Activated CD4-positive, alpha-beta T cell treated with anti-CD3 and anti-CD28 coated beads, Interleukin-2, amount 10 ng/mL, durations not matched to agents 24 days and 14 days (primary cell): ENCODE measurements at regions not wholly inside any gene's neighbourhood (a gene's known extent, or its start where the extent isn't known, plus 50 kb on each side); places are given as distances from the start of the nearest gene placed in this dataset.
"Not testable (repeated sequence)": the region's sequence is repeated elsewhere in the genome, so short reads cannot be mapped to it uniquely, and the experiment has no call there.

ENCODE experiments used
- DNase-seq: peaks from one replicate; pipeline ENCODE4 v3.0.0; 2022
- H3K27ac Mint-ChIP-seq: one replicate; pipeline ENCODE4 v1.8.0; 2022; ENCODE audit warnings: mild to moderate bottlenecking, mixed read lengths
- H3K27me3 Mint-ChIP-seq: one replicate; pipeline ENCODE4 v1.8.0; 2022; ENCODE audit warnings: mixed read lengths
- H3K36me3 Mint-ChIP-seq: one replicate; pipeline ENCODE4 v1.8.0; 2022; ENCODE audit warnings: low read depth, mild to moderate bottlenecking, mixed read lengths
- H3K4me1 Mint-ChIP-seq: one replicate; pipeline ENCODE4 v1.8.0; 2021; ENCODE audit warnings: mixed read lengths
- H3K4me3 Mint-ChIP-seq: one replicate; pipeline ENCODE4 v1.8.0; 2022; ENCODE audit warnings: mild to moderate bottlenecking, moderate library complexity, mixed read lengths
- H3K9me3 Mint-ChIP-seq: one replicate; pipeline ENCODE4 v1.8.0; 2021; ENCODE audit warnings: mixed read lengths
- intact Hi-C: fragments of 100-400 bp; cut with micrococcal nuclease; formaldehyde crosslinking; loops from one replicate; pipeline ENCODE4 v1.15.1; 2023

GRCh38 chr12:18861287-18861858 lies 123.5 kb downstream of the CAPZA3 start:
- intact Hi-C loops, result loop anchor here (2.0 kb wide), 1 partner anchor 325 kb away; no protein-coding TSS in a partner anchor
- no peaks in the 10 kb centered on the region for H3K27me3 Mint-ChIP-seq
- H3K4me1 Mint-ChIP-seq, result no peaks in the 10 kb centered on the region
- no peak overlapping the region for H3K4me3 Mint-ChIP-seq
- H3K27ac Mint-ChIP-seq, result no peak overlapping the region
- no peak for DNase-seq
- no peaks in the 10 kb centered on the region for H3K9me3 Mint-ChIP-seq
- H3K36me3 Mint-ChIP-seq, result no peaks in the 10 kb centered on the region

GRCh38 chr12:18863769-18864500 lies 126.0 kb downstream of the CAPZA3 start:
- intact Hi-C loops, result no loop called here
- Mint-ChIP-seq H3K4me1 (no peaks in the 10 kb centered on the region), H3K27me3 (no peaks in the 10 kb centered on the region), H3K4me3 (no peak overlapping the region), H3K27ac (no peak overlapping the region), H3K9me3 (no peaks in the 10 kb centered on the region), H3K36me3 (no peaks in the 10 kb centered on the region)
- DNase-seq, result no peak

DNA sequence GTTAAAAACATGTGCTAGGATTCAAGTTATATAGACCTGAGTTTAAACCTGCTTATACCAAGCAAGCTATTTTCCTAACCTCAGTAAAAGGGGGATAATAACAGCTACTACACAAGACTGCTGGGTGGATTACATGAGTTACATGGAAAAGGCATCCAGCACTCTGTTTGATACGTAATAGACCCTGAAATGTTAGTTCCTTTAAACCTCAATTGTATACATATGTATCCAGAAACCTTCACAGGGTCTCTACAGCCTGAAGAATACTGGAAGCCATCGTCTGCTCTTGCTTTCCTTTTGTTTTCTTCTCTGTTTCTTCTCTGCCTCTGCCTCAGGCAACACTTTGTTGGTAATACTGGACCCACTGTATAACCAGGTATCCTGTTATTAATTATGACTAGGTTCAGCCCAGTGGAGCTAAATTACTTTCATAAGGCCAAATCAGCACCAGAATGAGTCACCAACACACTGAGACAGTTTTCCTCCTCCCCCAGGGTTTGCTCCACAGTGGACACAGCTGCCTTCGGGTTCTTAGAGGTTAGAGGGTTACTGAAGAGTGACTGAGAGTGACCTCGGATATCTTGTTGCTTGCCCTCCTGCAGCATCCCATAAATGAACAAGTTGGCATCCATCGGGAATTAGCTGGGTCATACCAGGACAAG lies 127.1 kb downstream of the CAPZA3 start:
- Mint-ChIP-seq H3K9me3 (no peaks in the 10 kb centered on the region), H3K4me1 (no peaks in the 10 kb centered on the region)

GRCh38 chr12:18868717-18869116 lies 130.8 kb downstream of the CAPZA3 start:
- intact Hi-C loops, result no loop called here
- no peaks in the 10 kb centered on the region for H3K27me3 Mint-ChIP-seq

More for the DNA sequence above, 127.1 kb downstream of the CAPZA3 start:
- no peak for DNase-seq
- intact Hi-C loops, result no loop called here
- H3K27me3 Mint-ChIP-seq, result no peaks in the 10 kb centered on the region
- no peaks in the 10 kb centered on the region for H3K36me3 Mint-ChIP-seq
- H3K27ac Mint-ChIP-seq, result no peak overlapping the region
- H3K4me3 Mint-ChIP-seq, result no peak overlapping the region

GRCh38 chr12:18872770-18873169 lies 134.9 kb downstream of the CAPZA3 start:
- Mint-ChIP-seq H3K36me3 (no peaks in the 10 kb centered on the region), H3K4me1 (peaks cover 5% of the 10 kb centered on the region), H3K9me3 (no peaks in the 10 kb centered on the region), H3K27ac (no peak overlapping the region), H3K27me3 (no peaks in the 10 kb centered on the region), H3K4me3 (no peak overlapping the region)
- no peak for DNase-seq
- intact Hi-C loops, result no loop called here

More at GRCh38 chr12:18868717-18869116, 130.8 kb downstream of the CAPZA3 start:
- no peak overlapping the region for H3K27ac Mint-ChIP-seq
- H3K4me3 Mint-ChIP-seq, result no peak overlapping the region
- H3K4me1 Mint-ChIP-seq, result peaks cover 5% of the 10 kb centered on the region
- no peaks in the 10 kb centered on the region for H3K9me3 Mint-ChIP-seq
- DNase-seq, result no peak
- no peaks in the 10 kb centered on the region for H3K36me3 Mint-ChIP-seq

DNA sequence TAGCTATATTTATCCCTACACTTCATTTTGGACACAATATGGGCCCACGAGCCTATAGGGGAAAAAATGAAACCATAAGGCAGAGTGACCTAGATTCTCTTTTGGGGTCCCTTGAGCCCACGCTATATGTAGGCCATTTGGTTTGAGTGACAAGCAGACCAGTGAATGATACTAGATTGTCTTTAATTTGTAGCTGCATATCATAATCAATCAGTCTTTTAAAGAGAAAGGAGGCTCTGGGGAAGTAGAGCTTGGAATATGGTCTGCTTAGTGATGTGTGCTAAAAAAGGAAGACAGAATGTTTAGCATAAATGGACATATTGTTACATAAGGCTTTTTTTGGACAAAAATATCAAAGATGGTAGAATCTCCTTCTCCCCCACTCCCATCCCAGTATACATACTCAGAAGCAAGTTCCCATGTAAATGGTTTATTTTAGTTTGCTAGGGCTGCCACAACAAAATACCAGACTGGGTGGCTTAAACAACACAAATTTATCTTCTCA lies 140.8 kb downstream of the CAPZA3 start:
- no peak for DNase-seq
- Mint-ChIP-seq H3K36me3 (no peaks in the 10 kb centered on the region), H3K4me3 (no peak overlapping the region), H3K4me1 (no peaks in the 10 kb centered on the region), H3K27ac (no peak overlapping the region), H3K9me3 (no peaks in the 10 kb centered on the region), H3K27me3 (no peaks in the 10 kb centered on the region)
- intact Hi-C loops, result no loop called here

GRCh38 chr12:18882690-18883089 lies 144.8 kb downstream of the CAPZA3 start:
- intact Hi-C loops, result no loop called here
- Mint-ChIP-seq H3K4me1 (no peaks in the 10 kb centered on the region), H3K4me3 (no peak overlapping the region), H3K27ac (no peak overlapping the region), H3K9me3 (no peaks in the 10 kb centered on the region), H3K27me3 (no peaks in the 10 kb centered on the region), H3K36me3 (no peaks in the 10 kb centered on the region)
- DNase-seq, result no peak

DNA sequence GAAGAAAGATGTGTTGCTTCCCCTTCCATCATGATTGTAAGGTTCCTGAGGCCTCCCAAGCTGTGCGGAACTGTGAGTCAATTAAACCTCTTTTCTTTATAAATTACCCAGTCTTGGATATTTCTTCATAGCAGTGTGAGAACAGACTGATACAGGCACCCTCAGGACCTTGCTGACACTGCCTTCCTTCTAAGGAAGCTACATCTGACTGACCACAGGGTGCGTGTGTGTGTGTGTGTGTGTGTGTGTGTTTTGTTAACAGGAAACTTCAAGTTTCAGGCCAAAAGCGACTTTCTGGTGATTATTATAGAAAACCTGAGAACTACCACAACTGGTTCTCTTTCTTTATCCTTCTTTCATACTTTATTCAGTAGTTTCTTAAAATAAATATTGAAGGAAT lies 149.0 kb downstream of the CAPZA3 start:
- H3K27ac Mint-ChIP-seq, result no peak overlapping the region
- no peaks in the 10 kb centered on the region for H3K4me1 Mint-ChIP-seq
- no peak for DNase-seq
- H3K27me3 Mint-ChIP-seq, result no peaks in the 10 kb centered on the region
- H3K36me3 Mint-ChIP-seq, result no peaks in the 10 kb centered on the region
- H3K9me3 Mint-ChIP-seq, result no peaks in the 10 kb centered on the region
- intact Hi-C loops, result no loop called here
- H3K4me3 Mint-ChIP-seq, result no peak overlapping the region

- Mint-ChIP-seq H3K27ac (no peak overlapping the region), H3K9me3 (no peaks in the 10 kb centered on the region), H3K27me3 (no peaks in the 10 kb centered on the region), H3K36me3 (no peaks in the 10 kb centered on the region), H3K4me3 (no peak overlapping the region), H3K4me1 (no peaks in the 10 kb centered on the region)
- DNase-seq, result no peak
- intact Hi-C loops, result no loop called here
These were observed 149.4 kb downstream of the CAPZA3 start for GRCh38 chr12:18887368-18887767.

- intact Hi-C loops, result no loop called here
- Mint-ChIP-seq H3K27me3 (no peaks in the 10 kb centered on the region), H3K9me3 (peaks cover 1% of the 10 kb centered on the region), H3K4me1 (no peaks in the 10 kb centered on the region), H3K27ac (no peak overlapping the region), H3K4me3 (no peak overlapping the region), H3K36me3 (no peaks in the 10 kb centered on the region)
- no peak for DNase-seq
These were observed 150.1 kb downstream of the CAPZA3 start for GRCh38 chr12:18888047-18888446.

DNA sequence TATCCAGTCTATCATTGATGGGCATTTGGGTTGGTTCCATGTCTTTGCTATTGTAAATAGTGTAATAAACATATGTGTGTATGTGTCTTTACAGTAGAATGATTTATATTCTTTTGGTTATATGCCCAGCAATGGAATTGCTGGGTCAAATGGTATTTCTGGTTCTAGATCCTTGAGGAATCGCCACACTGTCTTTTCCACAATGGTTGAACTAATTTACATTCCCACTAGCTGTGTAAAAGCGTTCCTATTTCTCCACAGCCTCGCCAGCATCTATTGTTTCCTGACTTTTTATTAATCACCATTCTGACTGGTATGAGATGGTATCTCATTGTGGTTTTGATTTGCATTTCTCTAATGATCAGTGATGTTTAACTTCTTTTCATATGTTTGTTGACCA lies 152.7 kb downstream of the CAPZA3 start:
- H3K4me3 Mint-ChIP-seq, H3K27ac Mint-ChIP-seq, H3K27me3 Mint-ChIP-seq, DNase-seq, H3K9me3 Mint-ChIP-seq, H3K4me1 Mint-ChIP-seq, H3K36me3 Mint-ChIP-seq, intact Hi-C loops: not testable (repeated sequence)

GRCh38 chr12:18895540-18895939 lies 157.6 kb downstream of the CAPZA3 start:
- H3K4me3 Mint-ChIP-seq, result no peak overlapping the region
- H3K9me3 Mint-ChIP-seq, result peaks cover 9% of the 10 kb centered on the region
- DNase-seq, result no peak
- no peaks in the 10 kb centered on the region for H3K4me1 Mint-ChIP-seq
- intact Hi-C loops, result no loop called here
- H3K27ac Mint-ChIP-seq, result no peak overlapping the region
- no peaks in the 10 kb centered on the region for H3K36me3 Mint-ChIP-seq
- H3K27me3 Mint-ChIP-seq, result no peaks in the 10 kb centered on the region

DNA sequence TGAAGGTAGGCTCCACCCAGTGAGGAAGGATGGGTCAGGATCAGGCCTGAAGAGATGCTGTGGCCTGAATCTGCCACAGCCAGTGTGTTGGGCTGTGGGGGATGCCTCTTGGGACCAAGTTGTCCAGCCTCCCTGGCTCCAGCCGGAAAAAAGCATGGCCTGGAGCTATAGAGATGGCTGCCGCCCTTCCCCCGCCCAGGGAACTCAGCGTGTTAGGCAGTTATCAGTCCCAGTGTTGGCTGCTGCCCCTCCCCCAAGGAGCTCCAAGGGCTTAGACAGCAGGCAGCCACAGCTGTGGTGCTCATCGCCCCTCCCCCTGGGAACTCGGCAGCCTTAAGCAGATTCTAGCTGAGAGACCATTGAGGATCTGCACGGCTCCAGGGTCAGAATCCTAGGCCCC lies 158.0 kb downstream of the CAPZA3 start:
- no peaks in the 10 kb centered on the region for H3K4me1 Mint-ChIP-seq
- intact Hi-C loops, result no loop called here

DNA sequence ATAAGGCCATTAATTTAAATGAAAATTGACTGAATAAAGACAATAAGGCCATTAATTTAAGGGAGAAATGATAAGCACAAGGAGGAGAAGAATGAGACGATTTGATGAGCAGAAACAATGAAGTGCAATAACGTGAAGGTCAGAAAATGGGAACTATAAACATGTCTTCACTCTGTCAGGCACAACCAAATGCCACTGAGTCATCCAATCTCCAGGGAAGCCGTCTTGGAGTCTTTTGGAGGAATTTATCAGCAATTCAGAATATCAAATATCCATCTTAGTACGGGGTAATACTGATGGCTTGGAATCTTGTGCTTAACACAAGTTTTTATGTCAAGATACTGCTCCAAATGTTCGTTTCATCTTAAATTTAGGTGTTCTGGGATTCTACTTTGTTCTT lies 159.9 kb downstream of the CAPZA3 start:
- peaks cover 9% of the 10 kb centered on the region for H3K9me3 Mint-ChIP-seq
- H3K27me3 Mint-ChIP-seq, result no peaks in the 10 kb centered on the region
- no peaks in the 10 kb centered on the region for H3K4me1 Mint-ChIP-seq
- DNase-seq, result no peak
- no peak overlapping the region for H3K27ac Mint-ChIP-seq
- no peaks in the 10 kb centered on the region for H3K36me3 Mint-ChIP-seq
- no peak overlapping the region for H3K4me3 Mint-ChIP-seq
- intact Hi-C loops, result no loop called here

More for the DNA sequence above, 158.0 kb downstream of the CAPZA3 start:
- DNase-seq, result no peak
- H3K9me3 Mint-ChIP-seq, result peaks cover 9% of the 10 kb centered on the region
- no peak overlapping the region for H3K27ac Mint-ChIP-seq
- H3K36me3 Mint-ChIP-seq, result no peaks in the 10 kb centered on the region
- no peak overlapping the region for H3K4me3 Mint-ChIP-seq
- no peaks in the 10 kb centered on the region for H3K27me3 Mint-ChIP-seq
